C1 segment of cervical spinal cord (tissue), 14 donors: ENCODE measurements at regions not wholly inside any gene's neighbourhood (a gene's known extent, or its start where the extent isn't known, plus 50 kb on each side); places are given as distances from the start of the nearest gene placed in this dataset.

ENCODE experiments used
- DNase-seq, 14 donors: peaks; one replicate each; lab custom pipeline; 2025; lab: John Stamatoyannopoulos, UW

GRCh38 chr17:54007855-54008254, 185.1 kb downstream of the KIF2B start:
- no peak for DNase-seq

GRCh38 chr17:54009502-54009901, 186.8 kb downstream of the KIF2B start:
- DNase-seq, result no peak

- DNase-seq, result peak in 1 of 14 donors; percentile 86
Measured at GRCh38 chr17:54013072-54013471, 190.3 kb downstream of the KIF2B start.

- no peak for DNase-seq
Measured at GRCh38 chr17:54015734-54016133, 193.0 kb downstream of the KIF2B start.

GRCh38 chr17:54021418-54021817, 198.7 kb downstream of the KIF2B start:
- no peak for DNase-seq

GRCh38 chr17:54028986-54029580, 206.4 kb downstream of the KIF2B start:
- DNase-seq, result no peak

GRCh38 chr17:54029986-54030385, 207.3 kb downstream of the KIF2B start:
- no peak for DNase-seq

- no peak for DNase-seq
Measured at GRCh38 chr17:54046570-54046969, 223.8 kb downstream of the KIF2B start.

- DNase-seq, result no peak
Measured at GRCh38 chr17:54063639-54064038, 240.9 kb downstream of the KIF2B start.

- no peak for DNase-seq
Measured at GRCh38 chr17:54085020-54085419, 262.3 kb downstream of the KIF2B start.

- no peak for DNase-seq
Measured at GRCh38 chr17:54085934-54086333, 263.2 kb downstream of the KIF2B start.

- no peak for DNase-seq
Measured at GRCh38 chr17:54096216-54096615, 273.5 kb downstream of the KIF2B start.

- DNase-seq, result no peak
Measured at GRCh38 chr17:54099221-54099620, 276.5 kb downstream of the KIF2B start.

- no peak for DNase-seq
Measured at GRCh38 chr17:54102246-54102645, 279.5 kb downstream of the KIF2B start.

GRCh38 chr17:54111576-54111975, 288.8 kb downstream of the KIF2B start:
- no peak for DNase-seq

GRCh38 chr17:54117452-54117851, 294.7 kb downstream of the KIF2B start:
- DNase-seq, result no peak

- no peak for DNase-seq
Measured at GRCh38 chr17:54124456-54124855, 301.7 kb downstream of the KIF2B start.

GRCh38 chr17:54153423-54153822, 330.7 kb downstream of the KIF2B start:
- DNase-seq, result no peak

- DNase-seq, result no peak
Measured at GRCh38 chr17:54157542-54157941, 334.8 kb downstream of the KIF2B start.

GRCh38 chr17:54172096-54172984, 349.6 kb downstream of the KIF2B start:
- DNase-seq, result peak in 1 of 14 donors; percentile 4

- no peak for DNase-seq
Measured at GRCh38 chr17:54172985-54173316, 350.2 kb downstream of the KIF2B start.

- no peak for DNase-seq
Measured at GRCh38 chr17:54177606-54178308, 355.0 kb downstream of the KIF2B start.

GRCh38 chr17:54180950-54181349, 358.2 kb downstream of the KIF2B start:
- no peak for DNase-seq
